Skeletal muscle tissue (tissue), 3 donors: ENCODE measurements at regions not wholly inside any gene's neighbourhood (a gene's known extent, or its start where the extent isn't known, plus 50 kb on each side); places are given as distances from the start of the nearest gene placed in this dataset.

Experiments
- H3K27ac ChIP-seq: one replicate; pipeline ENCODE4 v1.7.0; 2013; ENCODE audit warnings: mild to moderate bottlenecking, low read depth, low read length, inconsistent platforms
- H3K27me3 ChIP-seq, 3 donors: one replicate each; pipeline ENCODE4 v1.7.0; 2013; ENCODE audit warnings: low read length in 3 of 3; ENCODE audit not compliant: control insufficient read depth in 3 of 3, insufficient read depth in 3 of 3
- H3K36me3 ChIP-seq, 3 donors: one replicate each; pipeline ENCODE4 v1.7.0; 2013; ENCODE audit warnings: low read length in 3 of 3; ENCODE audit not compliant: control insufficient read depth in 3 of 3, insufficient read depth in 3 of 3
- H3K4me1 ChIP-seq, 3 donors: one replicate each; pipeline ENCODE4 v1.7.0; 2013; ENCODE audit warnings: low read length in 3 of 3, mild to moderate bottlenecking in 3 of 3; ENCODE audit not compliant: control insufficient read depth in 3 of 3, insufficient read depth in 3 of 3
- H3K4me3 ChIP-seq, 3 donors: one replicate each; pipeline ENCODE4 v1.7.0; 2013; ENCODE audit warnings: low read length in 3 of 3
- H3K9ac ChIP-seq, 3 donors: one replicate each; pipeline ENCODE4 v1.7.0; 2013; ENCODE audit warnings: low read length in 3 of 3, mild to moderate bottlenecking in 3 of 3, moderate library complexity in 2 of 3, low read depth in 1 of 3
- H3K9me3 ChIP-seq, 3 donors: one replicate each; pipeline ENCODE4 v1.7.0; 2013; ENCODE audit warnings: low read length in 3 of 3; ENCODE audit not compliant: control insufficient read depth in 3 of 3
- donor health status: Osteomylitis.

DNA sequence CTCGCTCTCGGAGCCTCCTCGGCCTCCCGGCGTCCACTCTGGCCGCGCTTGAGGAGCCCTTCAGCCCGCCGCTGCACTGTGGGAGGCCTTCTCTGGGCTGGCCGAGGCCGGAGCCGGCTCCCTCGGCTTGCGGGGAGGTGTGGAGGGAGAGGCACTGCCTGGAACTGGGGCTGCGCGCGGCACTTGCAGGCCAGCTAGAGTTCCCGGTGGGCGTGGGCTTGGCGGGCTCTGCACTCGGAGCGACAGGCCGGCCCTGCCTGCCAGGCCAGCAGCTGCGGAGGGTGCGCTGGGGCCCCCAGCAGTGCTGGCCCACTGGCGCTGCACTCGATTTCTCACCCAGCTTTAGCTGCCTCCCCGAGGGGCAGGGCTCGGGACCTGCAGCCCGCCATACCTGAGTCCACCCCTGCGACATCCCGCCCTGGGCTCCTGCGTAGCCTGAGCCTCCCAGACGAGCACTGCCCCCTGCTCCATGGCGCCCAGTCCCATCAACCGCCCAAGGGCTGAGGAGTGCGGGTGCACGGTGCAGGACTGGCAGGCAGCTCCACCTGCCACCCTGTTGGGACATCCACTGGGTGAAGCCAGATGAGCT lies 765.0 kb downstream of the IGSF11 start:
- H3K27me3 ChIP-seq, result no peaks in the 10 kb centered on the region
- no peaks in the 10 kb centered on the region for H3K4me1 ChIP-seq
- H3K27ac ChIP-seq, result no peak overlapping the region

DNA sequence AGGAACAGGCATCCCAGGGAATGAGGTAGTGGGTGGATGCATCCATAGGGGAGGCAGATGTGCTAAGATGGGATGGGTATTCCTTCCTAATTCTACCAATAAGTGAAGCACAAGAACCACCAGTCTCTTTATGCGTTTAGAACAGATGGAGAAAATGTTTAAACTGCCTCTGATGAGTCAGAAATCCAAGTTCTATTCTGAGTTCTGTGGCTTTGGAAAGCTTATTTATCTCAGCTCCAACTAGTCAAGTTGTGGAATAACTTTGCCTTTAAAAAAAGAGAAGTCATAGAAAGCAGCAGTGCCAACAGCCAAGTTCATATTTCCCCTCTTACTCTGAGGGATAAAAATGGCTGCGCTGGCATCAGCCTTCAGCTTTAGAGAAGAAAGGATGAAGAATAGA lies 761.7 kb downstream of the IGSF11 start:
- H3K36me3 ChIP-seq, result no peaks in the 10 kb centered on the region
- H3K27ac ChIP-seq, result no peak overlapping the region
- no peaks in the 10 kb centered on the region for H3K4me1 ChIP-seq

More for the DNA sequence above, 765.0 kb downstream of the IGSF11 start:
- Histone ChIP-seq H3K4me3 (no peak overlapping the region), H3K36me3 (no peaks in the 10 kb centered on the region), H3K9me3 (peaks cover 0 to 4% (median 3%) of the 10 kb centered on the region in 3 donors), H3K9ac (no peak overlapping the region)

DNA sequence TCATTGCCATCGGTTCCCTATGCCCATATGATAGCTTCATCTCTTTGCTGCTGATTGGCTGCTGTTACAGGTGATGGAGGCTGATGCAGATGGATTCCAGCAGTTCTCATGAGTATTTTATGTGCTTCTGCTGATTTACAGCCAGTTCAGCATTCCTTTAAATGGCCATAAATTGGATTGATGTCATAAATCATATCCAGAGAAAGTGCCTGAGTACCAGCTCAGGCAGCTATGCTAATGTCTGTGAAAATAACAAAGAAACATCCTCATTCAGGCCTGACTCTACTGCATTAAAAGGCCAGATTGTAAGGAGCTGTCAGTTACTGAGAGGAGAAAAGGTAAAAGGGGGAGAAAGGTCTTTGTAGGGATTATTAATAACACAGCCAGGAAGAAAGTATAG lies 756.8 kb downstream of the IGSF11 start:
- Histone ChIP-seq H3K4me3 (no peak overlapping the region), H3K9me3 (no peaks in the 10 kb centered on the region), H3K27ac (no peak overlapping the region), H3K4me1 (no peaks in the 10 kb centered on the region), H3K9ac (no peak overlapping the region), H3K27me3 (no peaks in the 10 kb centered on the region), H3K36me3 (no peaks in the 10 kb centered on the region)

More for the DNA sequence above, 761.7 kb downstream of the IGSF11 start:
- no peaks in the 10 kb centered on the region for H3K27me3 ChIP-seq
- H3K4me3 ChIP-seq, result no peak overlapping the region
- no peak overlapping the region for H3K9ac ChIP-seq
- H3K9me3 ChIP-seq, result no peaks in the 10 kb centered on the region

- Histone ChIP-seq H3K9me3 (no peaks in the 10 kb centered on the region), H3K4me1 (no peaks in the 10 kb centered on the region), H3K27me3 (no peaks in the 10 kb centered on the region), H3K36me3 (no peaks in the 10 kb centered on the region), H3K27ac (no peak overlapping the region), H3K4me3 (no peak overlapping the region), H3K9ac (no peak overlapping the region)
Measured at GRCh38 chr3:118292841-118293240, 741.8 kb downstream of the IGSF11 start.

- Histone ChIP-seq H3K4me3 (no peak overlapping the region), H3K9ac (no peak overlapping the region), H3K27me3 (no peaks in the 10 kb centered on the region), H3K36me3 (no peaks in the 10 kb centered on the region), H3K27ac (no peak overlapping the region), H3K9me3 (no peaks in the 10 kb centered on the region), H3K4me1 (no peaks in the 10 kb centered on the region)
Measured at GRCh38 chr3:118298133-118298532, 736.5 kb downstream of the IGSF11 start.

DNA sequence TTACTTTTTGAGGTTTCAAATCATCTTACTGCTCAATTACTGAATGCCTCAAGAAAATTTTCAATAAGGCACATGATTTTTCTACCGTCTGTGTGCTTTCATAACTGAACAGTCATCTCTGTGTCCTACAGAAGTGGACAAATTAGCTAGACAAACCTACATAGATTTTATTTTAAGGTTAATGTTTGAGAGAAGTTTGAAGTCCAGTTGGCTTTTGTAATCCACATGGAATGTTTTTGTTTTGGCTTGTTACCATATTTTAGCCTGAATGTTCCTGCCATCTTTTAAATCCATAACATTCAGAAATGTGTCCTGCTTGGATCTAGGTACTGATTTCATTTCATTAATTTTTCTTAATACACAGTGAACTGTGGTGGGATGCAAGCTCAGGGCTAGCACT lies 730.1 kb downstream of the IGSF11 start:
- no peak overlapping the region for H3K27ac ChIP-seq
- no peaks in the 10 kb centered on the region for H3K4me1 ChIP-seq
- H3K9me3 ChIP-seq, result no peaks in the 10 kb centered on the region
- H3K27me3 ChIP-seq, result no peaks in the 10 kb centered on the region
- H3K36me3 ChIP-seq, result no peaks in the 10 kb centered on the region
- no peak overlapping the region for H3K9ac ChIP-seq
- H3K4me3 ChIP-seq, result no peak overlapping the region

GRCh38 chr3:118332699-118333098 lies 701.9 kb downstream of the IGSF11 start:
- H3K9me3 ChIP-seq, result peaks cover 0 to 6% (median 0%) of the 10 kb centered on the region in 3 donors
- no peak overlapping the region for H3K4me3 ChIP-seq
- H3K9ac ChIP-seq, result no peak overlapping the region
- no peaks in the 10 kb centered on the region for H3K36me3 ChIP-seq
- H3K27me3 ChIP-seq, result no peaks in the 10 kb centered on the region
- H3K27ac ChIP-seq, result no peak overlapping the region
- H3K4me1 ChIP-seq, result no peaks in the 10 kb centered on the region

GRCh38 chr3:118337649-118338048 lies 697.0 kb downstream of the IGSF11 start:
- Histone ChIP-seq H3K4me1 (no peaks in the 10 kb centered on the region), H3K9me3 (peaks cover 0 to 2% (median 0%) of the 10 kb centered on the region in 3 donors), H3K27ac (no peak overlapping the region), H3K36me3 (no peaks in the 10 kb centered on the region), H3K27me3 (no peaks in the 10 kb centered on the region), H3K4me3 (no peak overlapping the region), H3K9ac (no peak overlapping the region)

- no peaks in the 10 kb centered on the region for H3K4me1 ChIP-seq
- H3K4me3 ChIP-seq, result no peak overlapping the region
- no peak overlapping the region for H3K9ac ChIP-seq
- no peaks in the 10 kb centered on the region for H3K36me3 ChIP-seq
- H3K27me3 ChIP-seq, result no peaks in the 10 kb centered on the region
- no peaks in the 10 kb centered on the region for H3K9me3 ChIP-seq
- H3K27ac ChIP-seq, result no peak overlapping the region
Measured at GRCh38 chr3:118347396-118348168, 687.1 kb downstream of the IGSF11 start.

DNA sequence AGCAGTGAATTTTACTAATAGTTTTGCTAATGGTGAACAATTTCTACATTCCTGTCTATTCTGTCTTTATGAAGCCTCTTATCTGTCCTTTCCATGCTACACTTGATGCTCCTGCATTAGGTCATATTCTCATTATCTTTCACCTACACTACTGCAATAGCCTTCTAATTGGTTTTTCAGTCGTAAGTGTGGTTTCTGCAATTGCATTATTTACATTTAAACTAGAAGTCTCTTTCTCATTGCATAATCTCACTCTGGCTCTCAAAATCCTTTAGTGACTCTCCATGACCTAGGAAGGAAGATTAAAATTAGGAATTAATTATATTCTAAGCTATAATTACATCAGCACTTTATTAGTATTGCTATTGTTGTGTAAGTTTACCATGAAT lies 686.5 kb downstream of the IGSF11 start:
- H3K4me3 ChIP-seq, result no peak overlapping the region
- no peak overlapping the region for H3K9ac ChIP-seq
- no peak overlapping the region for H3K27ac ChIP-seq
- no peaks in the 10 kb centered on the region for H3K9me3 ChIP-seq
- no peaks in the 10 kb centered on the region for H3K27me3 ChIP-seq
- H3K36me3 ChIP-seq, result no peaks in the 10 kb centered on the region
- no peaks in the 10 kb centered on the region for H3K4me1 ChIP-seq
